Progenitor cell of endocrine pancreas (in vitro differentiated cells): ENCODE measurements at regions not wholly inside any gene's neighbourhood (a gene's known extent, or its start where the extent isn't known, plus 50 kb on each side); places are given as distances from the start of the nearest gene placed in this dataset.
A peak's percentile ranks its signal among the peaks of the same experiment; 100 is the strongest.

ENCODE experiments used
- DNase-seq: peaks from one replicate; pipeline ENCODE4 v3.0.0; 2021; ENCODE audit warnings: low spot score; ENCODE audit not compliant: unreplicated experiment
- H3K27ac Mint-ChIP-seq: 2 replicates; pipeline ENCODE4 v1.8.0; 2021; ENCODE audit warnings: mild to moderate bottlenecking, moderate library complexity, mixed read lengths
- H3K27me3 Mint-ChIP-seq: 2 replicates; pipeline ENCODE4 v1.8.0; 2021; ENCODE audit warnings: mixed read lengths
- H3K36me3 Mint-ChIP-seq: 2 replicates; pipeline ENCODE4 v1.8.0; 2022; ENCODE audit warnings: mixed read lengths; ENCODE audit not compliant: insufficient read depth
- H3K4me1 Mint-ChIP-seq: 2 replicates; pipeline ENCODE4 v1.8.0; 2021; ENCODE audit warnings: low read depth, mixed read lengths
- H3K4me3 Mint-ChIP-seq: 2 replicates; pipeline ENCODE4 v1.8.0; 2021; ENCODE audit warnings: low read depth, mild to moderate bottlenecking, moderate library complexity, mixed read lengths
- H3K9me3 Mint-ChIP-seq: 2 replicates; pipeline ENCODE4 v1.8.0; 2021; ENCODE audit warnings: low read depth, mixed read lengths
- TF ChIP-seq, protein P1 (sequence below): fragments of 200-600 bp; sonication (generic); IDR thresholded peaks from one replicate; pipeline ENCODE4 v1.5.0; 2021; ENCODE audit warnings: antibody characterized with exemption, mild to moderate bottlenecking; ENCODE audit not compliant: unreplicated experiment

DNA sequence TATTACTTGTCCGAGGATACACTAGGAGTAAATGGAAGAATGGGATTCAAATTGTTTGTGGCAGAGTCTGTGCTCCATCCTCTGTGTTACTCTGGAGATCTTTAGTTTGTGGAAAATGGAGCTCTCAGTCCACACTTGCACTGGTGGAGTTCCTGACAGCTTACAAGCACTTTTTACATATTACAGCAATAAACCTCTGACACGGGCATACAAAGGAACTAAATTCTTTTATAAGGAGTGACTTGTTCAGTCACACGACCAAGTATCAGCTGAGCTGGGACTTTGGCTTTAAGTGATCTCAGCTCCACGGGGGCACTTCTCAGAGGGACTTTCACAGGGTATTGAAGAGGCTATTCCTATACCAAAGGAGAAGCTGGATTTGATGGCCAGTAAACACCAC is 417.5 kb downstream of the LRIG3 start:
- H3K27ac Mint-ChIP-seq, result peak overlapping the region; percentile 92
- H3K9me3 Mint-ChIP-seq, result no peaks in the 10 kb centered on the region
- TF ChIP-seq, protein P1, sequence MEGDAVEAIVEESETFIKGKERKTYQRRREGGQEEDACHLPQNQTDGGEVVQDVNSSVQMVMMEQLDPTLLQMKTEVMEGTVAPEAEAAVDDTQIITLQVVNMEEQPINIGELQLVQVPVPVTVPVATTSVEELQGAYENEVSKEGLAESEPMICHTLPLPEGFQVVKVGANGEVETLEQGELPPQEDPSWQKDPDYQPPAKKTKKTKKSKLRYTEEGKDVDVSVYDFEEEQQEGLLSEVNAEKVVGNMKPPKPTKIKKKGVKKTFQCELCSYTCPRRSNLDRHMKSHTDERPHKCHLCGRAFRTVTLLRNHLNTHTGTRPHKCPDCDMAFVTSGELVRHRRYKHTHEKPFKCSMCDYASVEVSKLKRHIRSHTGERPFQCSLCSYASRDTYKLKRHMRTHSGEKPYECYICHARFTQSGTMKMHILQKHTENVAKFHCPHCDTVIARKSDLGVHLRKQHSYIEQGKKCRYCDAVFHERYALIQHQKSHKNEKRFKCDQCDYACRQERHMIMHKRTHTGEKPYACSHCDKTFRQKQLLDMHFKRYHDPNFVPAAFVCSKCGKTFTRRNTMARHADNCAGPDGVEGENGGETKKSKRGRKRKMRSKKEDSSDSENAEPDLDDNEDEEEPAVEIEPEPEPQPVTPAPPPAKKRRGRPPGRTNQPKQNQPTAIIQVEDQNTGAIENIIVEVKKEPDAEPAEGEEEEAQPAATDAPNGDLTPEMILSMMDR, result no peak
- no peak for DNase-seq
- H3K4me1 Mint-ChIP-seq, result peaks cover 39% of the 10 kb centered on the region
- no peaks in the 10 kb centered on the region for H3K27me3 Mint-ChIP-seq
- H3K4me3 Mint-ChIP-seq, result no peak overlapping the region
- no peaks in the 10 kb centered on the region for H3K36me3 Mint-ChIP-seq

DNA sequence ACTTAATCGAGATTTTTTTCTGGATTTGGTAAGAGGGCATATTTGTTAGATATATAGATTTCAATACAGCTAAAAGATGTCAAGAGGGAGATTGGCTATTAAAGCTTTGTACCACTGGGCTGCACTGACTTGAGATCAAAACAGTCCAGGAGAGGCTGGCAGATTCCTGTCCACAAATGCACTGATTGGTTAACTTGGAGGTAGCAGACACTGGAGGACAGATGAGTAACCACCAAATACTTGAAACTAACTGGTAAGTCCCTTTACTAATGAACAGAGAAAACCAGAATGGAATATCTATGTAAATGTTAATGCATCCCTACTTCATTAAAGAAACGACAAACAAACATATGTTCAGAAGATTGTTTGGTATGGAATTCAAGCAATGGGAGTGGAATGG is 416.6 kb downstream of the LRIG3 start:
- H3K4me3 Mint-ChIP-seq, result no peak overlapping the region
- no peaks in the 10 kb centered on the region for H3K9me3 Mint-ChIP-seq
- H3K36me3 Mint-ChIP-seq, result no peaks in the 10 kb centered on the region
- H3K27ac Mint-ChIP-seq, result peak overlapping the region; percentile 37
- no peak for DNase-seq
- peaks cover 43% of the 10 kb centered on the region for H3K4me1 Mint-ChIP-seq
- no peaks in the 10 kb centered on the region for H3K27me3 Mint-ChIP-seq
- TF ChIP-seq, protein P1, result no peak

DNA sequence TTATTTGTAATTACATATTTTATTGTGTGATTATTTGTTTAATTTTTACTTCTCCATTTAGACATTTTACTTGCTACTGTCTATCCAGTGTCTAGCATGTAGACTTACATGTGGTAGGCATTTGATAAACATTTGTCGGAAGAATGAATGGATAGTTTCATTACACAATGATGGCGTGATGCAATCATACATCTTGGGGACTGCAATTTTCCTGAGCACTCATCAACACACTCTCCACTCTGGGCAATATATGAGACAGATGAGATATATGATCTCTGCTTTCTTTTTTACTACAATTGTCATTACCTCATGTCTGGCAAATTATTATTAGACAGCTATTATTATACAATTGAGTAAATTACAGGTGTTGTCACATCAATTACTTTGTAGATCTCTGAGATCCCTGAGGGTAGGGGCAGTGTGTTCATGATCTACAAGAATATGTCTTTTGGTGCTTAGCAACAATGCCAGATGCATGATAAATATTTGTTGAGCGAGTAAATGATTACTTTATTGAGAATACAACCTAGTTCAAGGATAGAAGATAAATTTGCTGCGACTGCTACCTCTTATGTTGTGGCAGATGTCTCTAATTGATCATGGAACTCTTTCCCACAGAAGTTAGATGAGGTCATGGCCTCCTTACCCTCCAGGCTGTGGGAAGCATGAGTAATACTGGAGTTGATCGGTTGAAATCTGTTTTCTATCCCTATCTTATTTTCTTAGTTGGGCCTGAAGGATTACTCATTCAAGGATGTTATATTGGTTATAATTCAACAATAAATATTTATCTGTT is 416.0 kb downstream of the LRIG3 start:
- H3K4me3 Mint-ChIP-seq, result no peak overlapping the region
- H3K36me3 Mint-ChIP-seq, result no peaks in the 10 kb centered on the region
- H3K27ac Mint-ChIP-seq, result peak overlapping the region; percentile 32
- H3K4me1 Mint-ChIP-seq, result peaks cover 43% of the 10 kb centered on the region
- H3K27me3 Mint-ChIP-seq, result no peaks in the 10 kb centered on the region
- no peak for DNase-seq
- no peaks in the 10 kb centered on the region for H3K9me3 Mint-ChIP-seq
- TF ChIP-seq, protein P1, result no peak

DNA sequence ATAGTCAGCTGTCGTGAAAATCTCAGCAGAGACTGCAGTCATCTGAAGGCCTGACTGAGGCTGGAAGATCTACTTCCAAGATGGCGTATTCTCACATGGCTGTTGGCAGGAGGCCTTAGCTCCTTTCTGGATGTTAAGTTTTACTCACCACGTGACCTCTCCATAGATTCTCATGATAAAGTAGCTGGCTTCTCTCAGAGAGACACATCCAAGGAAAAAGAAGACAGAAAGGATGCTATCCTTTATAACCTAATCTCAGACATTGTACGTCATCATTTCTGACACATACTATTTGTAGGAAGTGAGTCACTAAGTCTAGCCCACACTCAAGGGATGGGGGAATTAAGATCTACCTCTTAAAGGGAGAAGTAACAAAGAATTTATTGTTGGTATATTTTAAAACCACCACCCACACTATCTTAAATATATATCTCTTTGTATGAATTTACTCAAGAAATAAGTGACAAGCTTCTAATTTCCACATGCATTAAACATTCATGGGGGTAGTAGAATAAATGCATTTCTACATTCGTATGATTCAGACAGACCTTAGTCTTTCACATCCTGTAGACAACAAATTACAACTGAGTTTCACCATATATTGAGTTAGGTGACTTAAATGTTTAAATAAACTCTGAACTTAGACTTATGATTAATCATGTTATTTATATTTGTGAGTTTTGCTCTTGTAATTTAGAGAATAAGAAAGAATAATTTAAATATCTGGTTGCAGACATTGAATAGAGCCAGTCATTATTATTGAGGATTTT is 411.0 kb downstream of the LRIG3 start:
- H3K4me3 Mint-ChIP-seq, result no peak overlapping the region
- peaks cover 7% of the 10 kb centered on the region for H3K36me3 Mint-ChIP-seq
- DNase-seq, result no peak
- H3K27me3 Mint-ChIP-seq, result no peaks in the 10 kb centered on the region
- TF ChIP-seq, protein P1, result no peak
- H3K4me1 Mint-ChIP-seq, result peaks cover 36% of the 10 kb centered on the region
- no peak overlapping the region for H3K27ac Mint-ChIP-seq
- H3K9me3 Mint-ChIP-seq, result peaks cover 13% of the 10 kb centered on the region

DNA sequence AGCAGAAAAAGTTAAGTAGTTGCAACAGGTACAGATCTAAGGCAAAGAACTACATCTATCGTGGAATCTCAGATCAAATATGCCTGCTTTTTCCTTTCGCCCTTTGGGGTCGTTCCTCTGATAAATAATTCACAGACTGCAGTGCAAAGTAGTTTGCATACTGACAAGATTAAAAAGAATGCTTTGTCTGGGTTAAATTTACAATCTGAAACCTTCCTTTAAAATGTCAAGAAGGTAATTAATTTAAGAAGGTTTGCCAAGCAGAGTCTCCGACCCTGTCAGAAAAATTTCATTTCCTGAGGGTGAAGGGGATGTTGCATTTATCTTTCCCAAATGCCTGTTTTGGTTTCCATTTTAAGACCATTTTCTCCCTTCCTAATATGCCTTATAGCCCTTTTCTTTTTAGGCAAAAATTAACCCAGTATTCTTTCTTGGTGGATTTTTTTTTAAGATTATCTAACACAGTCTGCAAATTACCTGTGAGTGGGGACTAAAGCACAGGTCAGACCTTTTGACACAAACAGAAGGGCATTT is 406.9 kb downstream of the LRIG3 start:
- DNase-seq, result no peak
- no peaks in the 10 kb centered on the region for H3K27me3 Mint-ChIP-seq
- peak overlapping the region; percentile 80 for H3K27ac Mint-ChIP-seq
- H3K4me3 Mint-ChIP-seq, result no peak overlapping the region
- peaks cover 35% of the 10 kb centered on the region for H3K9me3 Mint-ChIP-seq
- H3K4me1 Mint-ChIP-seq, result peaks cover 24% of the 10 kb centered on the region
- H3K36me3 Mint-ChIP-seq, result peaks cover 17% of the 10 kb centered on the region
- TF ChIP-seq, protein P1, result no peak
